HUES48 (cell line): ENCODE measurements at regions not wholly inside any gene's neighbourhood (a gene's known extent, or its start where the extent isn't known, plus 50 kb on each side); places are given as distances from the start of the nearest gene placed in this dataset.

Source experiments
- H3K27ac ChIP-seq: one replicate; pipeline ENCODE4 v1.7.0; 2013; ENCODE audit warnings: low read depth, low read length, inconsistent platforms
- H3K27me3 ChIP-seq: 2 replicates; pipeline ENCODE4 v1.6.1; 2013; ENCODE audit warnings: mild to moderate bottlenecking, low read length; ENCODE audit not compliant: control insufficient read depth, insufficient read depth
- H3K36me3 ChIP-seq: 2 replicates; pipeline ENCODE4 v1.6.1; 2013; ENCODE audit warnings: low read length; ENCODE audit not compliant: control insufficient read depth, insufficient read depth
- H3K4me1 ChIP-seq: 2 replicates; pipeline ENCODE4 v1.6.1; 2013; ENCODE audit warnings: mild to moderate bottlenecking, low read length; ENCODE audit not compliant: control insufficient read depth, insufficient read depth
- H3K4me3 ChIP-seq: 2 replicates; pipeline ENCODE4 v1.5.1; 2013; ENCODE audit warnings: mild to moderate bottlenecking, low read depth, low read length
- H3K9ac ChIP-seq: 2 replicates; pipeline ENCODE4 v1.6.1; 2013; ENCODE audit warnings: mild to moderate bottlenecking, low read depth, low read length, moderate library complexity
- H3K9me3 ChIP-seq: 2 replicates; pipeline ENCODE4 v1.6.1; 2013; ENCODE audit warnings: low read length; ENCODE audit not compliant: control insufficient read depth, insufficient read depth

GRCh38 chr20:63056236-63057170, 49.7 kb upstream of the BHLHE23 start:
- Histone ChIP-seq H3K4me1 (no peaks in the 10 kb centered on the region), H3K4me3 (peak overlapping the region; percentile 41; the same call in 1 of the 2 replicates), H3K9ac (no peak overlapping the region), H3K9me3 (0 out of 2 replicates have a peak, but pooled peaks cover 3% of the 10 kb centered on the region), H3K36me3 (no peaks in the 10 kb centered on the region), H3K27me3 (0 out of 2 replicates have a peak, but pooled peaks cover 2% of the 10 kb centered on the region), H3K27ac (no peak overlapping the region)
